ENCODE measurements at regions not wholly inside any gene's neighbourhood (a gene's known extent, or its start where the extent isn't known, plus 50 kb on each side); places are given as distances from the start of the nearest gene placed in this dataset.

DNA sequence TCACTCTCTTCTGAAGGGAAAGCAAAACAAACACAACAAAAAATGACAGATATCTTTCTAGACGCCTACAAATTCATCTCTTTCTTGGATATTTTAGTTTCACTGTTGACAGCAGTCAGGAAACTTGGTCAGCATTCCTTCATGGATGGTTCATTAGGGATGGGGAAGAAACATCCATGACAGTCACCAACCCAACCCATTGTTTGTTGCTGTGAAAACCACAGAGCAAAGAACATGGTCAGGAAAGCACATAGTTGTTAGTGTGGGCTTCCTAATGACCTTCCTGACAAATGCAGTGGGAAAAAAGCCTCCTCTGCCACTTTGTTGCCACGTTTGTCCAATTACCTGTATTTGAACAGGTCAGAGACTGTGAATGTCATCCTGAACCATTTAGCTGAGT lies 139.8 kb upstream of the SNX19 start:
- DNase-seq: no peak

DNA sequence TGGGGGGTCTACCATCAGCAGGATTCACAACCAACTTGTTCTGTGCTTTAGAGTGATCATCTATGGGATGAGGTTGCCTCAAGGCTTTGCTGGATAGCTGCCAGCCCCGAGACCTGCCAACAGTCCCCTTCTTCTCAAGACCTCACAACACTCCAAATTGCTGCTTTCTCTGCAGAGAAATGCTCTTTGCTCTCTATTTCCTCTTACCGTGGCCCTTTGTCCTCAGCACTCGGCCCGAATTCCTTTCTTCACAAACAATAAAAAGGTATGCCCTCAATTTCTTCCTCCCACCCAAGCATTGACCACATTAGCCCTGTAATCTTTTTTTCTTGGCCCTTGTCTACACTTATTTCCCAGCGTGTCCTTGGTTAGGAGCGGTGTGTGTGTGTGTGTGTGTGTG lies 147.4 kb upstream of the SNX19 start:
- DNase-seq: no peak

DNA sequence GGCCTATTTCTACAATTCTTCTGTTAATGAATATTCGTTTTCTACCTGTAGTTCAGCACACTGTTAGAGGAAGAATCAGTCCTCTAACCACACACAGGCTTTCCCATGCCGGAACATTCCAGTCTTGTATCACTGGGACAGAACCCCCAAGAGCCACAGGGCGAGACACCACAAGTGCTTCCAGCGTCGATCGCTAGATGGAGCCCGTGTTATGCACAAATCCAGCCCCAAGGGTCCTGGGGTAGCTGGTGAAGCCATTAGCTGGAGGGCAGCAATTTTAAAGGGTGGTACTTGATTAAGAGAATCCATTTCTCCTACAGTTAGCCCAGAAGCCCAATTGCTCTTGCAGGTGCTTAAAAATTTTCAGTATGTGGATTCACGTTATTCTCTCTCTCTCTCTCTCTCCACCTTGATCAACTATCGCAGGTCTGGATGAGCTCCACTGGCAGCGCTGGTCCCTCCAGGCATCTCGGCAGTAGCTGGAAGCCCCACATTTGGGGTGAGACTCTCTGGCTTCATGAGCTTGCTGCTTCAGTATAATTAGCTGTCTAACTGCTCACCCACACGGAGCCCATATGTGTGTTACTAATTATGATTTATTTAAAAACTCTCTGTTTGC lies 148.2 kb upstream of the SNX19 start:
- no peak for DNase-seq

DNA sequence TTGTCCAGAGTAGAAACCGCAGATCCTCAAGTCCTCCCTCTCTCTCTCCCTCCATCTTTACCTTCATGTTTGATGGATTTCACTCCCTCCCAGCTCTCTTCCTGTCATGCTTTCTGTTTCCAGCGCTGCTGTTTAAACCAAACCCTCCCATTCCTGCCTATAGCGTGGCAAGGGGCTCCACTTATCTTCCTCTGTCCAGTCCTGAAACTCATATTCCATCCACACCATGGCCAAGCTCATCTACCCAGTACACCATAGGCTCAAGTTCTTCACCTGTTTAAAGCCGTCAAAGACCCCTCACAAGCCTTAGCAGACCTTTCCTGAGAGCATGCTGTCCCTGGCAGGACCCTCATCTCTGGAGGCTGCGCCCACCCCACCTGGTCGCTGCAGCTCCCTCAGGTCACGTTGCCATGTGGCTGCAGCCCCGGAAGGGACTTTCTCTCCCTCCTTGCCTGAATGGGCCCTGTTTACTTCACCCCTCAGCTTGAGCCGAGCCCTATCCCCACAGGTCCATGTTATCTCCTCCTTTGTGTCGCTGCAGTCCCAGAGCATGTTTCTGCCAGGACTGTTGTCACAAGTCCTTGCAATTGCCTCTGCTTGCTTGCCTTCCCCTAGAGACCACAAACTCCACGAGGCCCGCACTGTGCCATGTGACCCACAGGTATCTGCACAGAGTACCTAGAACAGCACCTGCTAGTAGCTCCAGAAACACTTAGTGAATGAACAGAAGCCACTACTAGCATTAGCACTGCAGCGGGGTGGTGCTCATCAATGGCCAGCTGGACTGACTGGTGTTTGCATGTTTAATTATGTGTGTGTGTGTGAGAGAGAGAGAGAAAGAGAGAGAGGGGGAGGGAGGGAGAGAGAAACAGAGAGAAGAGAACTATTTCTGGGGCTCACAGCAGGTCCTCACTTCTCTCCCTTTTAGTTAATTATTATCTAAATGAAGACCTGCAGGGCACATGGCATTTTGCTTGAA lies 149.4 kb upstream of the SNX19 start:
- no peak for DNase-seq

DNA sequence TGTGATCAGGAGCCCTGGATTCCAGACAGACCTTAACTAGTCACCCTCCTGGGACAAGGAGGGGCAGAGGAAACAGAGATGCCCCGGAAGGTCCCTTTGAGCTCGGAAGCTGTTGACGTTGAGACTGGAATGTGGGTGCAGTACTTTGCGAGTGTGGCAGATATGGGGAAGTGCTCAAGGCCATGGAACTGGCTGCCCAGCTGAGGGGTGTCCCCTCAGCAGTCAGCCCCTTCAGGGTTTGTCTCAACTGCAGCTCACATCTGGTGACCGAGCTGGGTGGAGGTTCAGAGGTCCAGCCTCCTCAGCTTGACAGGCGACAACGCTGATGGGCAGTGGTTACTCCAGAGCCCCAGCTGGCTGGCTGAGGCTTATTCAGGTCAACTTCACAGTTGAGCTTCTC lies 150.3 kb upstream of the SNX19 start:
- DNase-seq: no peak

DNA sequence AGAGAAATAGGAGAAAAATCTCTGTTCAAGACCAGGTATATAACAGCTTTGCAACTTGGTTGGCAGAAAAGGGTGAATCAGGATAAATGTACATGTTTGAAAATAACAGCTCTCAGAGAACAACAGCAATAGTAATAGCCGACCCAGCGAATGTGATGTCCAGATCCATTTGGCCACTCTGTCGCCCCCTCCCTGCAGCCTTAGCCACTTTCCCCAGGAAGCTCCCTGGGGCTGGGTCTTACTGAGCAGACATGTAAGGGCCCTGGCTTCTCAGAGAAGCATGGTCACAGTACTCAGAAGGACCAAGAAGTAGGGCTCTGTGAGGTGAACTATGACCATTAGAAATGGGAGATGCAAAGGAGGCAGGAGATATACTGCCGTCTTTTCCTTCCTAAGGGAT lies 154.1 kb upstream of the SNX19 start:
- no peak for DNase-seq

DNA sequence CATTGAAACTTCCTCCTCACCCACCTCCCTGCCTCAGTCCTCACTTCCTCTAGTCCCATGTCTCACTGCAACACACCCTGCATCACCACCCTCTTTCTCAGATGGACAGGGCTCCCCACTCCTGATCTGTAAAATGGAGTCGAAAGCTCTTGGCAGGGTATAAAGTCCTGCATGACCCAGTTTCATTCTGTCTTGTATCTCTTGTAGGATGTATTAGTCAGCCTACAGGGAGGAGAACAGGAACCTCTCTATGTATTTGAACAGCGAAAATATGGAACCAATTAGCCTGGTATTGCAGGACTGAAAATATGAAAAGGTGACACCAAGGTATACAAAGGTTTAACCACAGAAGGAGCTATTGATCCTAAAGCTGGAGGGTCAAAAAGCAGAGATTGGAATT lies 156.9 kb upstream of the SNX19 start:
- DNase-seq: no peak

DNA sequence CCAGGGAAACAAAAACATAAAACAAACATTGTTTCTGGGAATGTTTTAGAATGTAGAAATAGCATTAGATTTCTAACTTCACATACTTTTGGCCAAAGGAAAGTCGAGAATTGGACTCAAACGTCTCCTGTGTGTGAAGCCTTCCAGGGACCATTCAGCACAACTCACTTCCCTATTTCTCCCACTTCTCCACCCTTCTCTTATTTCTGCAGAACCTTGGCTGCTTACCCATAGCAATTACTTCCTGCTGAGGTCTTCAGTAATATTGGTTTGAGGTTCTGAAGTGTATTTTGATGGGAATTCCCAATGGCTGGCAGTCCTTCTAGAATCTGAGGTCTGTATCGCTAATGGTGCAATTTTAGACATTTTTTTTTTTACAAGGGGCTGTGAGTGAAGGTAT lies 158.3 kb upstream of the SNX19 start:
- DNase-seq: no peak

DNA sequence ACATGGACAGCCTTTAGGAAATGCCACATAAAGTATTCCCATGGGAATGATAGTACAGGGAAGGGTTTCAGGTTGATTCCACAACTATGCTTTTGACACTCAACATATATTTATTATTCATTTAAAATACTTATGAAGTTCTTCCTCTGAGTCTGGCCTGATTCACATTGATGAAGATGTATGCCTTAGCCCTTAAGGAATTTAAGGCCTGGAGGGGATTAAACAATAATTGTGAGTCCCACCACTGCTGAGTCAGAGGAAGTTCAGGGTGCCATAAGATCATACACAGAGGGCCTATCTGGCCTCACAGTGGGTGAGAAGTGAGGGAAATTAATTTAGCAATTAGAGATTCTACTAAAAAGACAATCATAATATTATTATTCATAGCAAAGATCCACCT lies 161.1 kb upstream of the SNX19 start:
- DNase-seq: no peak

DNA sequence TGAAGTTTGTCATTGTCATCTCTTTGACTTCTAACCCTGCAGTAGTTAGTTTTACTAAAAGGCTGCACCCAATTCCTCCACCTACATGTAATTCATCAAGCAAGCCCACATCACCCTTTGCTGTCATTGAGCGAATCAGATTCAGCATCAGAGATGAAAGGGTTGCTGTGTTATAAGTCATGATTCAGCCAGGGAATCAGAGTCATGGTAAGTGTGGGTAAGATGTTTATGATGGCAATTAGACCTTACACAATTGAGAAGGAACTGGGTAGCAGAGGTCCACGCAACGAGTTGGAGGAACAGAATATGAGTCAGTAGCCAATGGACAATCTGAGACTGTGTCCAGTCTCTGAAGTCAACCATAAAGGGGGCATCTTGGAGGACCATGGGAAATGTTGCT lies 162.8 kb upstream of the SNX19 start:
- DNase-seq: no peak

DNA sequence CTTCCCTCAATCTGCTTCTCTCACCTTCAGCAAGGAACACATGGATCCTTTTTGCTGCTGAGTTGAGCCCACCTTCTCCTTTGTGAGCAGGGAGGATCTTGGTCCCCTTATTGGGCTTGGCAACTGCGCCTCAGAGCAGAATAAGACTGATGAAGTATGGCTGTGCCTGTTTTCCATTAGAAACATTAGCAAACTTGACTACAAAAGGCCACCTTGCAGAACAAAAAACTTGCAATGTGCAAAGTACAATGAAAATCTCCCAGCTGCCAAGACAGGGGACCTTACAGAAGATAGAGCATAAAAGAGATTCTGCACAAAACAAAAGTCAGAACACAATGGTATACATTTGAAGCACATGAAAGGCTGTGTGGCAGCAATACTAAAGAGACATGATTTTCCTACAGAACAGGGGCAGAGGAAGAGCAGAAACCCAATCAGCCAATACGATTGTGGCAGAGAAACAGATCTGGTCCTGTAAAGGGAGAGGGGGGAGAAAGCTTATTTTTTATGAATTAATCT lies 173.5 kb upstream of the SNX19 start:
- no peak for DNase-seq

DNA sequence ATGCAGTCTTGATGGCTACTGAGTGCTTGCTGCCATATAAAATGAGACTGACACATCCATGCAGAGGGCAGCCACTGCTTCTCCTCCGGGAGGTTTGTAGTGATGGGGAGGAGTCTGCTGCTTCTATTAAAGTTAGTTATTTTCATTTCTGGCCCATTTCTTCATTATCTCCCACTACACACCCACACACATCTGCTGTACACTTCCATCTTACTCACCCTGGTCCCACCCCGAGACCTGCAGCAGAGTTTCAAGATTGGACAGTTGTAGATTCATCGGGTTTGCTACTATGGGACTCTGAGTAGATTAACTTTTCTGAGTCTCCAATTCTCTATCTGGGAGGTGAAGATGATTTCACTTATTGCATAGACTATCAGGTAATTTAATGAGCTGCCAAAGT lies 176.2 kb upstream of the SNX19 start:
- DNase-seq: no peak

DNA sequence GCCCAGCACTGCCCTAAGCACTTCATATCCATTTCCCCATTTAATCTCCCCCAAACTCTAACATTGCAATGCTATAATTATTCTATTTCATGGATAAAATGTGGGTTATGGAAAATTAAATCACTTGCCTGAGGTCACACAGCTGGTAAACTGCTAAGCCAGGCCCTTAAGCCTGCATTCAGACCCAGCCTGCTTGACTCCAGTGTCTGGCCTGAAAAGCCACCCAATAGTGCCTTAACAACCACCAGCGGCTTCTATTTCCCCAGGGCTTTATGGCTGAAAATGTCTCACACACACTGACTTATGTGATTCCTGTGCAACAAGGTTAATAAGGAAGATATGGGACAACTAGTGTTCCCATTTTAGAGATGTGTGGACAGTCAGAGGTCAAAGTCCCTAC lies 178.5 kb upstream of the SNX19 start:
- DNase-seq: no peak

DNA sequence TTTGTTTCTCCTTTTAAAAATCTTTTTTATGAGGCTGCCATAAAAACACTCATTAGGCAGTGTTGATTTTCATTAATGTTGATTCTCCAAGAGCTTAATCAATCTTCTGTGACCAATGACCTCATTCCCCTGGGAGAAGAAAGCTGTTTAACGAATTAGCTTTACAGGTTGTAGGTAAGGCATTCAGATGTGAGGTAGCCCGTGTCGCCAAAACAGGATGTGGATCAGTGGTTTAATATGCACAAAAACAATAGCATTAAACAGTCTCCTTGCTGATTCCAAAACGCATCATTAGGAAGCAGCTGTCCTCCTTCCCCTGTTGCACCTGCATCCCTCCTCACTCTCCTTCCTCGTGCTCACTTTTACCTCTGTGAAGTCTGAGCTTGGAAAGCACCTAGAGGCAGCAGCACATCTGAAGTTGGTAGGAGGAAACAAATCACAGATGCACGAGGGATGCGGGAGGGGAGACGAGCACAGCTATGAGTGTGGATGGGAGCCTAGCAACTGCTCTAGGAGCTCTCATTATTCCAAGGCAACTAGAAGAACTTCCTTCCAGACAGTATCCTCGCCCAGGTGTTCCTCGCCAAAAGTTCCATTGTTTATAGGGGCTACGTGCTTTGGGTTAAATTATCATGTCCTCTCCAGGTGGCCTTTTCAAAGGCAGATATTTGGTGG lies 179.4 kb upstream of the SNX19 start:
- no peak for DNase-seq

DNA sequence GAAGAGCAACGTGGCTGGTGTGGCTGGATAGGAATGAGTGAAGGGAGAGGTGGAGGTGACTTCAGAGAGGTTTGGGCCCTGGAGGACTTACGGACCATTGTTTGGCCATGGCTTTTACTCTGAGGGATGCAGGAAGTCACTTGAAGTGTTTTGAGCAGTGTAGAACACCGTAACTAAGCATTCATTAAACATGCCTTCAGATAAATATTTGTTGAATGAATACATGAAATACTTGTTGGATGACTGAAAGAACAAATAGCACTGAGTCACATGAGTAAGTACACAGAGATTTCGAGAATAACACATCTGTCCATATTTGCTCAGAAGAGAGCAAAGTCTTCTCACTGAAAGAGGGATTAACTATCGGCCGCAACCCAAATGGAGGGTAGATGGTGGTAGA lies 182.7 kb upstream of the SNX19 start:
- DNase-seq: no peak

DNA sequence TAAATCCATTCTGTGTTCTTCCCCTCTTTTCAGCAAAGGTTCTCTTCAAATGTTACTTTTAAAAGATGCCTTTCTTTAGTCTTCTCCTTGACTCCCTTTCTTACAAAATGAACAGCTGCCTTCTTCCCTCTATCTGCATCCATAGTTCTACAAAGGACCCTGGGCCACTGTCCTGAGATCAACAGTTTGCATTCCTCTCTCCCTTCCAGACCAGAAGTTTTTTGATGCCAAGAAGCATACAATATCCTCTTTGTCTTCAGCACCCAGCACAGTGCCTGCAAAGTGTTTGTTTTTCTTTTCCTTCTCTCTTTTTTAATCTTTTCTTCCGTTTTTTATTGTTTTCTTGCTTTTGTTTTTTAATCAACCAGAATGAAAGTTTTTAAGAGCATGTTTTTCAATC lies 183.5 kb upstream of the SNX19 start:
- DNase-seq: no peak

DNA sequence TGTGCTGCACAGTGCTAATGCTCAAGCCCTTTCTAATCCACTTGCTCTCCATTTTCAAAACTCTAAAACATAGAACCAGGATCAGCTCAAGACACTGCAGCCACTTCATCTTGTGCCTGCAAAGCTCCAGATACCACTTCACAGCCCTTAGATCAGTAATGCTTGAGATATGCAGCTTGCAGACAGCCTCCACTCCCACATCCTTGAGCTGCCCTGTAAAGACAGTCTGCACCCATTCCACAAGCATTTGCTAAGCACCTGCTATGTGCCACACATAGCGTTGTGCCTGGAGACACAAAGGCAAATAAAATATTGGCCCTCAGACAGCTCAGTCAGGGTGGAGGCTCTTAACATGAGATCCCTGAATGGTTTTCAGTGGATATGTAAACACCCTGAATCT lies 192.5 kb upstream of the SNX19 start:
- DNase-seq: no peak

DNA sequence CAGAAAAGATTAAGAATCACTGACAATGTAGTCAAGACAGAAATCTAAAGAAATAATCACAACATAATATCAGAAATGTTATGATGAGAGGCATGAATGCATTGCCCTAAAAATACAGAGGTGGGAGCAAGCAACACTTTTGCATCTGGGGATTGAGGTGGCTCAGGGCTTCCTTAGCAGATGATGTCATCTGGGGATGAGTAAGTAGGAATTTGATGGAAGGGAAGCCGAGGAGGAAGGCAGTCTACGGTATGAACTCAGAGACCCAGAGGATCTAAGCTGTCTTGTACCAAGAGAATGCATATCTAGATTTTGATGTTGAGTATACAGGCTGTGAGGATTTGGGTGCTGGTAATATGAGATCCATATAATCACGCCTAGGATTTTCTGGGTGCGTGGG lies 193.0 kb upstream of the SNX19 start:
- DNase-seq: no peak

DNA sequence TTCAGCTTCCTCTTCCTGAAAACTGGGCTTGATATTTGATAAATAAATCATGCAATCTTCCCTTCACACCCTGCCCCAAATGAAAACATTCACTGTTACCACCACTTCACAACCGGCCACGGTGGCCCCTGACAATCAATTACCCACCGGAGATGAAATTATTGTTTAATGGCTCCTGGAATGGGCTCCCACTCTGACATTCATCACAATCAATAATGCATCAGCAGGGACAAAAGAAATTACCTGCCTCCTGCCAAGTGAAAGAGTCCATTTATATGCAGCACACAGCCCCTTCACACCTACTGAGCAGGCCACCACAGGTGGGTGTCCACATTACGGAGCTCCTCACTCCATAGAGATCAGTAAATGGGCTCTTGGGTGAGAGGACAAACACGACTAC lies 193.5 kb upstream of the SNX19 start:
- no peak for DNase-seq

DNA sequence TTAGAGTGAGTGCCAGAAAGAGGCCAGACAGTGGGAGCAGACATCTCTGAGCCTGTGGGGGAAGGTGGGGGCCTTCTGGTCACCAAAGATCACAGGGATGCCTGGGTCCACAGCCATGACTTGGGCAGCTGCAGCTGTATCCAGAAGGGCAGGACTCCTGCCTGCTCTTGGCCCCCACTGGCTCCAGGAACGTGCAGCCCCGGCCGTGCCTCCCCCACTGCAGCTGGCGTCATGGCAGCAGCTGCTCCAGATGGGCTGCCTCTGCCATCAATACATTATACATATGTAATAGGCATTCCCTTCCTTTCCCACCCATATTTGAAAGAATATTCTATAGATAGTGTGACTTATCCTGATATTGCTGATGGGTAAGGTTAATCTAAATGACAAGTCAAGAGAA lies 195.5 kb upstream of the SNX19 start:
- no peak for DNase-seq

DNA sequence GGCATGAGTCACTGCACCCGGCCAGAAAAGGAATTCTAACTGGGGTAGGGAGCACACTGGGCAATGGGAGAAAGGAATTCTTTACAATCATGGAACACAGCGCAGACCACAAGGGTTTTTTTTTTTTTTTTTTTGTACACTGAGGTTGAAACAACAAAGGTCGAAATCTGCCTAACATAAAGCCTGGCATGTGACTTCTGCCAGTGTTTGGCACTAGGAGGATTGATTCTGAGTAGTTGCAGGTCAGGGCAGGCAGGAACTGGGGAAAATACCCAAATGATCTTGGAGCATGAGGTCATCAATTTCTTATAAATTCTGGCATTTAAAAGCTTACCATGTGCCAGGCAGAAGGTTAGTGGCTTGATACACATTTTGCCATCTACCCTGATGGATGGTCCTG lies 202.0 kb upstream of the SNX19 start:
- DNase-seq: no peak

DNA sequence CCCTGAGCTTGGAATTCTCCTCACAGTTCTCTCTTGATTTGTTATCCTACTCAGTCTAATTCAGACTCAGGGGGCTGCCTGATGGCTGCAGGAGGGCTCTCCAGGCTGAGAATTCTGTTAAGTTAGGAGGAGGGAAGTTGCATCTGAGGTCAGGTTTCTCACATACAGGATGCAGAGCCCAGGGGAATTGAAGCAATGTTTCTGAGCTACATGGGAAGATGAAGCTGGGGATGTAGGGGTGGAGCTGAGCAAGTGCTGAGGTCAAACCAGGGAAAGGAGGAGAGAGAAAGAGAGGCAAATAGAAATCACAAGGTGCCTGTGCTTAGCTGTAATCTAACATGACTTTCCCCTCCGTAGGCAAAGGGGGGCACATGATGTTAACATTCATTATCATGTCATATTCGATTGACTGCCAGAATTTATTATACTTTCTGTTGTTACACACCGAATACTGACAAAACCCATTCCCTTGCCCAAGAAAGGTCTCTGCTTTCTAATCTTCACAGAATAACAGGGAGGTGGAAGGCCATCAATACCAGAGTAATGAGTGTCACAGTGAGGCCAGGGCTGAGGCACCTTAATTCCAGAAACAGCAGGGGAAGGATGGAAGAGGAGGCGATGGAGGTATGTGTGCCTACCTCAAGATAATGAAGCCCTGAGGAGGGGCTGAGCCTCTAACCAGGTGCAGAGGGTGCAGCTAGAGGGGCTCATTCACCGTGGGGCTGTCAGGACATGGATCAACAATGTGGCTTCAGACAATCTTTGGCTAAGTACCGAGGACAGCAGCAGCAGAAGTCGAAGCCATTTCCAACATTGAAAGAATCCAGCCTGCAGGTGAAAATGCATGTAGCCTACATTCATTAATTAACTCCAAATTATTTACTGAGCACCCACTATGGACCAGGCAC lies 205.4 kb upstream of the SNX19 start:
- DNase-seq: no peak

DNA sequence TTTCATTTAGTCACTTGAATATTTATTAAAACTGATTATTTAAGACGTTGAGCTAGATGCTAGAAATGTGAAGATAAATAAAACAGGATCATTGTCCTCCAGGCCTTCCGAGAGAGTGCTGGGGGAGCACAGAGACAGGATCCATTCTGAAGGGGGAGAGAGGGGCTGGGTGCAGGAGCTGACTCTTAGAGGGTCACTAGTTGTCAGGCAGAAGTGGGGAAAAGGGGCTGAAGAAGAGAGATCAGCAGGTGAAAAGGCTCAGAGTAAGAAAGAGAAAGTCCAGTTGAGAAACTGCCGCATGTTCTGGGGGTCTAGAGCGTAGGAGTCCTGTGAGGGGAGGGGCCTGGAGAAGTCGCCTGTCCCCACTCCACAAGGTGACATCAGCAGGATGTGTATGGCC lies 206.2 kb upstream of the SNX19 start:
- no peak for DNase-seq

Measured in CD4-positive, alpha-beta T cell treated with Interleukin-15 for 1 hour (primary cell).